WTC11 (cell line): ENCODE measurements at regions not wholly inside any gene's neighbourhood (a gene's known extent, or its start where the extent isn't known, plus 50 kb on each side); places are given as distances from the start of the nearest gene placed in this dataset.

Source experiments
- CTCF ChIP-seq: fragments of 200-600 bp; IDR thresholded peaks from 2 replicates; pipeline ENCODE4 v1.8.0; 2022; ENCODE audit warnings: antibody characterized with exemption
- IRF1 ChIP-seq: sonication (generic); formaldehyde crosslinking; IDR thresholded peaks from 2 replicates; pipeline ENCODE4 v1.8.0; 2023; ENCODE audit warnings: missing genetic modification reagents
- TF ChIP-seq, protein P1 (sequence below): sonication (generic); formaldehyde crosslinking; IDR thresholded peaks from 2 replicates; pipeline ENCODE4 v1.8.1; 2022; ENCODE audit warnings: low read depth, mild to moderate bottlenecking, moderate library complexity, missing genetic modification reagents, borderline replicate concordance

GRCh38 chr12:78457938-78458337 lies 406.6 kb upstream of the SYT1 start:
- TF ChIP-seq IRF1: no peak
- no peak for TF ChIP-seq CTCF
- TF ChIP-seq, protein P1, sequence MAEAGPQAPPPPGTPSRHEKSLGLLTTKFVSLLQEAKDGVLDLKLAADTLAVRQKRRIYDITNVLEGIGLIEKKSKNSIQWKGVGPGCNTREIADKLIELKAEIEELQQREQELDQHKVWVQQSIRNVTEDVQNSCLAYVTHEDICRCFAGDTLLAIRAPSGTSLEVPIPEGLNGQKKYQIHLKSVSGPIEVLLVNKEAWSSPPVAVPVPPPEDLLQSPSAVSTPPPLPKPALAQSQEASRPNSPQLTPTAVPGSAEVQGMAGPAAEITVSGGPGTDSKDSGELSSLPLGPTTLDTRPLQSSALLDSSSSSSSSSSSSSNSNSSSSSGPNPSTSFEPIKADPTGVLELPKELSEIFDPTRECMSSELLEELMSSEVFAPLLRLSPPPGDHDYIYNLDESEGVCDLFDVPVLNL (CRISPR knock-in tag): no peak
